Muscle of arm (tissue), 1 donor: ENCODE measurements at regions not wholly inside any gene's neighbourhood (a gene's known extent, or its start where the extent isn't known, plus 50 kb on each side); places are given as distances from the start of the nearest gene placed in this dataset.

Experiments used
- DNase-seq: peaks from one replicate; pipeline ENCODE4 v3.0.0-alpha.2; 2013

- no peak for DNase-seq
These were observed 430.6 kb downstream of the ZNF608 start for GRCh38 chr5:124315741-124316415.

- DNase-seq, result no peak
These were observed 436.0 kb downstream of the ZNF608 start for GRCh38 chr5:124310453-124310852.

GRCh38 chr5:124309241-124309980 is 437.0 kb downstream of the ZNF608 start:
- DNase-seq, result no peak

- DNase-seq, result no peak
These were observed 443.1 kb downstream of the ZNF608 start for GRCh38 chr5:124303366-124303765.

- no peak for DNase-seq
These were observed 443.9 kb downstream of the ZNF608 start for GRCh38 chr5:124302533-124302932.

- no peak for DNase-seq
These were observed 444.6 kb downstream of the ZNF608 start for GRCh38 chr5:124301850-124302249.

GRCh38 chr5:124300815-124301621 is 445.4 kb downstream of the ZNF608 start:
- no peak for DNase-seq

GRCh38 chr5:124297826-124298225 is 448.6 kb downstream of the ZNF608 start:
- DNase-seq, result no peak

- DNase-seq, result no peak
These were observed 454.1 kb downstream of the ZNF608 start for GRCh38 chr5:124292322-124292855.

- no peak for DNase-seq
These were observed 456.7 kb downstream of the ZNF608 start for GRCh38 chr5:124289641-124290311.

- DNase-seq, result peak; percentile 45
These were observed 457.3 kb downstream of the ZNF608 start for GRCh38 chr5:124289130-124289529.

- no peak for DNase-seq
These were observed 458.6 kb downstream of the ZNF608 start for GRCh38 chr5:124287813-124288212.

- no peak for DNase-seq
These were observed 460.7 kb downstream of the ZNF608 start for GRCh38 chr5:124285733-124286132.

GRCh38 chr5:124285071-124285470 is 461.4 kb downstream of the ZNF608 start:
- DNase-seq, result no peak

- DNase-seq, result no peak
These were observed 463.4 kb downstream of the ZNF608 start for GRCh38 chr5:124283031-124283430.

GRCh38 chr5:124280079-124280478 is 466.4 kb downstream of the ZNF608 start:
- DNase-seq, result no peak

GRCh38 chr5:124279146-124279876 is 467.1 kb downstream of the ZNF608 start:
- no peak for DNase-seq

GRCh38 chr5:124278636-124279035 is 467.8 kb downstream of the ZNF608 start:
- DNase-seq, result no peak

- no peak for DNase-seq
These were observed 468.5 kb downstream of the ZNF608 start for GRCh38 chr5:124277767-124278545.

- DNase-seq, result no peak
These were observed 470.3 kb downstream of the ZNF608 start for GRCh38 chr5:124276166-124276565.
